ENCODE measurements at regions not wholly inside any gene's neighbourhood (a gene's known extent, or its start where the extent isn't known, plus 50 kb on each side); places are given as distances from the start of the nearest gene placed in this dataset.

- H2BK12ac ChIP-seq (ENCODE audit: low read depth, low read length) = no peak overlapping the region
- 89% methylated on average over 21 of the region's 21 CpGs; no CpG with 5 or more reads in 1 of the 2 experiments for WGBS, 2 experiments (ENCODE audit: extremely low coverage in 1 of 2, insufficient coverage in 1 of 2, insufficient read length in 1 of 2, insufficient replicate concordance in 2 of 2, low coverage in 1 of 2, low lambda C conversion rate in 2 of 2, missing lambda C conversion rate in 1 of 2)
Measured at GRCh38 chr12:131209082-131210070, 255.7 kb downstream of the ADGRD1 start.

More at GRCh38 chr12:131209082-131210070, 255.7 kb downstream of the ADGRD1 start:
- H4K5ac ChIP-seq (ENCODE audit: insufficient read length, low read depth, low read length) = no peak overlapping the region
- no peak overlapping the region for H2BK120ac ChIP-seq (replicated peaks; ENCODE audit: low read depth, low read length)
- POLR2A ChIA-PET (ENCODE audit: partially characterized antibody) = interaction anchor here (0.6 kb wide), 1 partner anchor 34 kb away, joined by 3 read pairs; no protein-coding TSS in a partner anchor
- no peaks in the 10 kb centered on the region for H3K27me3 ChIP-seq (replicated peaks in 1 of 4; ENCODE audit: control insufficient read depth in 3 of 4, extremely low read depth in 1 of 4, insufficient read depth in 3 of 4, low read length in 3 of 4)
- H3K23me2 ChIP-seq (ENCODE audit: low read depth, low read length) = no peaks in the 10 kb centered on the region
- no peaks in the 10 kb centered on the region for H3K79me2 ChIP-seq (ENCODE audit: control insufficient read depth in 1 of 2, insufficient read depth in 2 of 2, low read length in 2 of 2)
- H4K20me1 ChIP-seq (replicated peaks in 1 of 2; ENCODE audit: control insufficient read depth in 1 of 2, insufficient read depth in 2 of 2, low read length in 2 of 2) = no peaks in the 10 kb centered on the region
- H3K4me2 ChIP-seq (ENCODE audit: insufficient read depth in 1 of 2, low read depth in 2 of 2, low read length in 2 of 2) = no peak overlapping the region
- H2BK20ac ChIP-seq (ENCODE audit: low read length) = no peak overlapping the region
- no peak overlapping the region for H3K4me3 ChIP-seq (ENCODE audit: extremely low read depth in 1 of 4, insufficient read depth in 2 of 4, low read depth in 3 of 4, low read length in 4 of 4)
- no peak overlapping the region for H3K14ac ChIP-seq (ENCODE audit: insufficient read length)
- no peak for FAIRE-seq
- no peak for DNase-seq (ENCODE audit: low read depth in 1 of 2, low spot score in 2 of 2)
- no peak overlapping the region for H2AK5ac ChIP-seq (ENCODE audit: low read depth, low read length)
- no peak overlapping the region for H2BK5ac ChIP-seq (ENCODE audit: low read depth, low read length)
- H3K56ac ChIP-seq (replicated peaks; ENCODE audit: insufficient read length, low read depth, low read length) = no peak overlapping the region
- no peak overlapping the region for H4K91ac ChIP-seq (replicated peaks; ENCODE audit: insufficient read length, low read length)
- no peak overlapping the region for H3K23ac ChIP-seq (ENCODE audit: insufficient read length)
- H3K4ac ChIP-seq (replicated peaks; ENCODE audit: insufficient read length, low read depth, low read length) = no peak overlapping the region
- CTCF ChIA-PET (ENCODE audit: partially characterized antibody) = interaction anchor here (2.7 kb wide), 1 partner anchor 15 kb away, joined by 6 read pairs; no protein-coding TSS in a partner anchor
- H3K9me3 ChIP-seq (ENCODE audit: insufficient read depth in 2 of 2, low read depth in 1 of 2, low read length in 1 of 2) = peaks cover 6 to 10% of the 10 kb centered on the region in 2 experiments; a peak in 2 of 4 replicates
- H3K4me1 ChIP-seq (replicated peaks in 1 of 4; ENCODE audit: control insufficient read depth in 3 of 4, insufficient read depth in 4 of 4, low read length in 3 of 4) = peaks cover 0 to 4% (median 0%) of the 10 kb centered on the region in 4 experiments; a peak in 1 of 7 replicates
- H3K79me1 ChIP-seq (ENCODE audit: low read depth, low read length) = no peaks in the 10 kb centered on the region
- no peak overlapping the region for H3K9ac ChIP-seq (replicated peaks in 1 of 4; ENCODE audit: extremely low read depth in 1 of 4, low read depth in 3 of 4, low read length in 3 of 4)
- H3K18ac ChIP-seq (ENCODE audit: extremely low read depth, low read length) = no peak overlapping the region
- no peak overlapping the region for H4K8ac ChIP-seq (ENCODE audit: extremely low read depth, insufficient read depth, low read length)
- no peak overlapping the region for H3K27ac ChIP-seq (ENCODE audit: low read depth, low read length)
- no peak overlapping the region for H2BK15ac ChIP-seq (ENCODE audit: low read length)
- TF ChIP-seq GABPA (IDR thresholded peaks at IDR 0.05; ENCODE audit: borderline replicate concordance, insufficient read depth, low read length) (no peak), MAFK (IDR thresholded peaks at IDR 0.05; ENCODE audit: low read depth, low read length) (no peak), CBX5 (IDR thresholded peaks at IDR 0.05; ENCODE audit: low read depth, low read length) (no peak), ASH2L (IDR thresholded peaks at IDR 0.05; ENCODE audit: low read length) (no peak), RAD21 (IDR thresholded peaks at IDR 0.05 in 1 of 2, conservative IDR thresholded peaks at IDR 0.05 in 1 of 2; ENCODE audit: low read depth in 2 of 2, low read length in 2 of 2) (peak in 1 of 2 experiments; percentile 14; a peak in 1 of 4 replicates), HDAC2 (IDR thresholded peaks at IDR 0.05; ENCODE audit: borderline replicate concordance in 1 of 2, low read depth in 2 of 2, low read length in 2 of 2) (no peak)
- no peaks in the 10 kb centered on the region for H3K36me3 ChIP-seq (ENCODE audit: control insufficient read depth in 2 of 4, insufficient read depth in 4 of 4, low read length in 3 of 4)
- H2AFZ ChIP-seq (ENCODE audit: low read length) = no peak overlapping the region

All from H1 (cell line).